ENCODE measurements at regions not wholly inside any gene's neighbourhood (a gene's known extent, or its start where the extent isn't known, plus 50 kb on each side); places are given as distances from the start of the nearest gene placed in this dataset.
"Not testable (repeated sequence)": the region's sequence is repeated elsewhere in the genome, so short reads cannot be mapped to it uniquely, and the experiment has no call there.

- TF ChIP-seq CTCF (IDR thresholded peaks at IDR 0.05) (no peak), POLR2A (IDR thresholded peaks at IDR 0.05) (no peak)
- Histone ChIP-seq H3K27ac (no peak overlapping the region), H3K27me3 (no peaks in the 10 kb centered on the region), H3K9me3 (no peaks in the 10 kb centered on the region), H3K4me1 (no peaks in the 10 kb centered on the region), H3K36me3 (no peaks in the 10 kb centered on the region), H3K4me3 (replicated peaks in 1 of 3) (no peak overlapping the region)
- intact Hi-C loops (cut with DNase I): no loop called here
- DNase-seq: no peak
- 66 to 73% methylated on average over 5 of the region's 5 CpGs for WGBS, 2 donors
Observed at GRCh38 chr2:125822746-125823145, 833.2 kb upstream of the GYPC start.

GRCh38 chr2:125825781-125826180, 830.2 kb upstream of the GYPC start:
- DNase-seq; intact Hi-C loops (cut with DNase I); H3K27ac ChIP-seq; H3K4me3 ChIP-seq (replicated peaks in 1 of 3); H3K27me3 ChIP-seq; H3K36me3 ChIP-seq; H3K4me1 ChIP-seq; H3K9me3 ChIP-seq: not testable (repeated sequence)
- 85 to 89% methylated on average over 9 of the region's 9 CpGs for WGBS, 2 donors

GRCh38 chr2:125837128-125837527, 818.8 kb upstream of the GYPC start:
- no peaks in the 10 kb centered on the region for H3K9me3 ChIP-seq
- H3K4me1 ChIP-seq: no peaks in the 10 kb centered on the region
- intact Hi-C loops (cut with DNase I): no loop called here
- H3K4me3 ChIP-seq (replicated peaks in 1 of 3): no peak overlapping the region
- TF ChIP-seq POLR2A (IDR thresholded peaks at IDR 0.05) (no peak), CTCF (IDR thresholded peaks at IDR 0.05) (no peak)
- no peaks in the 10 kb centered on the region for H3K27me3 ChIP-seq
- H3K27ac ChIP-seq: no peak overlapping the region
- no peak for DNase-seq
- WGBS, 2 donors: 41 to 61% methylated on average over 3 of the region's 3 CpGs
- H3K36me3 ChIP-seq: no peaks in the 10 kb centered on the region

- WGBS, 2 donors: 81% methylated on average over 5 of the region's 5 CpGs
- H3K27me3 ChIP-seq: no peaks in the 10 kb centered on the region
- intact Hi-C loops (cut with DNase I): no loop called here
- no peak overlapping the region for H3K4me3 ChIP-seq (replicated peaks in 1 of 3)
- no peaks in the 10 kb centered on the region for H3K9me3 ChIP-seq
- H3K36me3 ChIP-seq: no peaks in the 10 kb centered on the region
- no peak for TF ChIP-seq CTCF (IDR thresholded peaks at IDR 0.05)
- no peak for TF ChIP-seq POLR2A (IDR thresholded peaks at IDR 0.05)
- no peak for DNase-seq
- H3K4me1 ChIP-seq: no peaks in the 10 kb centered on the region
- H3K27ac ChIP-seq: no peak overlapping the region
Observed at GRCh38 chr2:125837611-125838010, 818.3 kb upstream of the GYPC start.

GRCh38 chr2:125839945-125840344, 816.0 kb upstream of the GYPC start:
- Histone ChIP-seq H3K36me3 (no peaks in the 10 kb centered on the region), H3K27me3 (no peaks in the 10 kb centered on the region), H3K4me3 (replicated peaks in 1 of 3) (no peak overlapping the region), H3K9me3 (no peaks in the 10 kb centered on the region), H3K27ac (no peak overlapping the region), H3K4me1 (no peaks in the 10 kb centered on the region)
- intact Hi-C loops (cut with DNase I): no loop called here
- DNase-seq: no peak
- TF ChIP-seq POLR2A (IDR thresholded peaks at IDR 0.05) (no peak), CTCF (IDR thresholded peaks at IDR 0.05) (no peak)

GRCh38 chr2:125842041-125842440, 813.9 kb upstream of the GYPC start:
- H3K4me1 ChIP-seq: no peaks in the 10 kb centered on the region
- H3K27me3 ChIP-seq: no peaks in the 10 kb centered on the region
- TF ChIP-seq POLR2A (IDR thresholded peaks at IDR 0.05): no peak
- no peak for TF ChIP-seq CTCF (IDR thresholded peaks at IDR 0.05)
- H3K36me3 ChIP-seq: no peaks in the 10 kb centered on the region
- no peaks in the 10 kb centered on the region for H3K9me3 ChIP-seq
- DNase-seq: no peak
- 76 to 77% methylated on average over 1 of the region's 1 CpG for WGBS, 2 donors
- no peak overlapping the region for H3K27ac ChIP-seq
- intact Hi-C loops (cut with DNase I): no loop called here
- no peak overlapping the region for H3K4me3 ChIP-seq (replicated peaks in 1 of 3)
